Naive thymus-derived CD4-positive, alpha-beta T cell (primary cell): ENCODE measurements at regions not wholly inside any gene's neighbourhood (a gene's known extent, or its start where the extent isn't known, plus 50 kb on each side); places are given as distances from the start of the nearest gene placed in this dataset.

Experiments used
- ATAC-seq: fragments of 150-1000 bp; cut with Tn5 transposase; 2 replicates; pipeline ENCODE4 v1.10.0; 2021; ENCODE audit warnings: mild to moderate bottlenecking, moderate library complexity
- CTCF ChIA-PET: fragments of 350-600 bp; sonication (Branson Sonifier 250); formaldehyde crosslinking; loops from one replicate; lab custom pipeline; 2021; ENCODE audit warnings: antibody characterized with exemption; lab: Charles Lee
- POLR2A ChIA-PET: fragments of 350-600 bp; sonication (Branson Sonifier 250); formaldehyde crosslinking; loops from one replicate; lab custom pipeline; 2021; ENCODE audit warnings: antibody characterized with exemption, inconsistent platforms; lab: Charles Lee
- DNase-seq, 9 donors: peaks; one replicate each; pipeline versions ENCODE4 v3.0.0 to v3.0.0-alpha.2; 2020 to 2022; ENCODE audit warnings: mixed read lengths in 1 of 9
- H3K27ac ChIP-seq: one replicate; pipeline ENCODE4 v1.7.0; 2013; ENCODE audit warnings: mild to moderate bottlenecking, low read depth, low read length, moderate library complexity
- H3K27me3 ChIP-seq, 2 donors: one replicate each; pipeline ENCODE4 v1.7.0; 2013; ENCODE audit warnings: low read length in 2 of 2, mild to moderate bottlenecking in 2 of 2, moderate library complexity in 2 of 2; ENCODE audit not compliant: control insufficient read depth in 2 of 2, insufficient read depth in 2 of 2
- H3K36me3 ChIP-seq, 3 experiments: 1 replicate in 2 of 3; 2 replicates in 1 of 3; pipeline ENCODE4 v1.7.0; 2013; ENCODE audit warnings: low read length in 3 of 3, mild to moderate bottlenecking in 3 of 3, moderate library complexity in 1 of 3; ENCODE audit not compliant: insufficient read depth in 3 of 3, control insufficient read depth in 2 of 3
- H3K4me1 ChIP-seq, 2 donors: one replicate each; pipeline ENCODE4 v1.7.0; 2013; ENCODE audit warnings: low read length in 2 of 2, mild to moderate bottlenecking in 2 of 2, moderate library complexity in 1 of 2; ENCODE audit not compliant: control insufficient read depth in 2 of 2, insufficient read depth in 2 of 2
- H3K4me3 ChIP-seq: 2 replicates; pipeline ENCODE4 v1.7.0; 2013; ENCODE audit warnings: mild to moderate bottlenecking, low read length
- H3K9me3 ChIP-seq, 3 experiments: 1 replicate in 2 of 3; 2 replicates in 1 of 3; pipeline ENCODE4 v1.7.0; 2013; ENCODE audit warnings: low read length in 3 of 3; ENCODE audit not compliant: control insufficient read depth in 2 of 3
- H3K27ac Mint-ChIP-seq, 9 donors: one replicate each; pipeline ENCODE4 v1.8.0; 2020 to 2022; ENCODE audit warnings: mixed read lengths in 9 of 9, mild to moderate bottlenecking in 8 of 9, moderate library complexity in 5 of 9, inconsistent platforms in 2 of 9
- H3K27me3 Mint-ChIP-seq, 5 donors: one replicate each; pipeline ENCODE4 v1.8.0; 2021 to 2022; ENCODE audit warnings: mixed read lengths in 5 of 5, mild to moderate bottlenecking in 1 of 5
- H3K36me3 Mint-ChIP-seq, 5 donors: one replicate each; pipeline ENCODE4 v1.8.0; 2020 to 2022; ENCODE audit warnings: mixed read lengths in 5 of 5, mild to moderate bottlenecking in 3 of 5, inconsistent platforms in 1 of 5
- H3K4me1 Mint-ChIP-seq, 7 donors: one replicate each; pipeline ENCODE4 v1.8.0; 2020 to 2022; ENCODE audit warnings: mixed read lengths in 7 of 7, mild to moderate bottlenecking in 3 of 7, inconsistent platforms in 1 of 7
- H3K4me3 Mint-ChIP-seq, 10 donors: one replicate each; pipeline ENCODE4 v1.8.0; 2020 to 2022; ENCODE audit warnings: mild to moderate bottlenecking in 10 of 10, mixed read lengths in 10 of 10, moderate library complexity in 6 of 10, inconsistent platforms in 2 of 10
- H3K9me3 Mint-ChIP-seq, 11 donors: one replicate each; pipeline ENCODE4 v1.8.0; 2020 to 2022; ENCODE audit warnings: mixed read lengths in 11 of 11, mild to moderate bottlenecking in 4 of 11, inconsistent platforms in 1 of 11, moderate library complexity in 1 of 11
- intact Hi-C, 2 donors: fragments of 100-400 bp; cut with micrococcal nuclease; formaldehyde crosslinking; loops; one replicate each; pipeline ENCODE4 v1.15.1; 2023

GRCh38 chr10:108592956-108593355 is 1330.4 kb downstream of the XPNPEP1 start:
- no peak overlapping the region for H3K27ac ChIP-seq
- Mint-ChIP-seq H3K36me3 (no peaks in the 10 kb centered on the region), H3K9me3 (peaks cover 0 to 13% (median 3%) of the 10 kb centered on the region in 11 donors), H3K27me3 (no peaks in the 10 kb centered on the region), H3K4me1 (no peaks in the 10 kb centered on the region), H3K4me3 (no peak overlapping the region), H3K27ac (no peak overlapping the region)
- H3K9me3 ChIP-seq, result no peaks in the 10 kb centered on the region
- no peaks in the 10 kb centered on the region for H3K36me3 ChIP-seq
- H3K4me1 ChIP-seq, result no peaks in the 10 kb centered on the region
- DNase-seq, result no peak
- no peak for ATAC-seq
- intact Hi-C loops, result no loop called here
- H3K27me3 ChIP-seq, result no peaks in the 10 kb centered on the region
- H3K4me3 ChIP-seq, result no peak overlapping the region
- ChIA-PET POLR2A (no interaction called here), CTCF (no interaction called here)

- intact Hi-C loops, result no loop called here
- DNase-seq (no peak), ATAC-seq (no peak)
- H3K4me1 ChIP-seq, result no peaks in the 10 kb centered on the region
- H3K36me3 Mint-ChIP-seq, result no peaks in the 10 kb centered on the region
- POLR2A ChIA-PET, result no interaction called here
- H3K27ac ChIP-seq, result no peak overlapping the region
- CTCF ChIA-PET, result no interaction called here
- H3K27ac Mint-ChIP-seq, result no peak overlapping the region
- peaks cover 0 to 13% (median 2%) of the 10 kb centered on the region in 11 donors for H3K9me3 Mint-ChIP-seq
- no peaks in the 10 kb centered on the region for H3K27me3 Mint-ChIP-seq
- no peaks in the 10 kb centered on the region for H3K36me3 ChIP-seq
- H3K27me3 ChIP-seq, result no peaks in the 10 kb centered on the region
- H3K4me3 ChIP-seq, result no peak overlapping the region
- no peaks in the 10 kb centered on the region for H3K4me1 Mint-ChIP-seq
- no peak overlapping the region for H3K4me3 Mint-ChIP-seq
- no peaks in the 10 kb centered on the region for H3K9me3 ChIP-seq
Measured at GRCh38 chr10:108591417-108591816, 1331.9 kb downstream of the XPNPEP1 start.

GRCh38 chr10:108586424-108586823 is 1336.9 kb downstream of the XPNPEP1 start:
- DNase-seq (no peak), ATAC-seq (no peak)
- Histone ChIP-seq H3K4me1 (no peaks in the 10 kb centered on the region), H3K27ac (no peak overlapping the region), H3K27me3 (no peaks in the 10 kb centered on the region), H3K36me3 (no peaks in the 10 kb centered on the region), H3K4me3 (no peak overlapping the region), H3K9me3 (no peaks in the 10 kb centered on the region)
- H3K27me3 Mint-ChIP-seq, result no peaks in the 10 kb centered on the region
- H3K4me3 Mint-ChIP-seq, result no peak overlapping the region
- ChIA-PET POLR2A (no interaction called here), CTCF (no interaction called here)
- H3K9me3 Mint-ChIP-seq, result peaks cover 0 to 26% (median 5%) of the 10 kb centered on the region in 11 donors
- intact Hi-C loops, result no loop called here
- H3K36me3 Mint-ChIP-seq, result no peaks in the 10 kb centered on the region
- H3K4me1 Mint-ChIP-seq, result no peaks in the 10 kb centered on the region
- no peak overlapping the region for H3K27ac Mint-ChIP-seq

- ChIA-PET CTCF (no interaction called here), POLR2A (no interaction called here)
- H3K36me3 ChIP-seq, result no peaks in the 10 kb centered on the region
- Mint-ChIP-seq H3K9me3 (peaks cover 0 to 20% (median 5%) of the 10 kb centered on the region in 11 donors), H3K36me3 (no peaks in the 10 kb centered on the region), H3K4me3 (no peak overlapping the region), H3K27me3 (no peaks in the 10 kb centered on the region), H3K27ac (no peak overlapping the region), H3K4me1 (no peaks in the 10 kb centered on the region)
- intact Hi-C loops, result no loop called here
- DNase-seq (no peak), ATAC-seq (no peak)
- no peak overlapping the region for H3K4me3 ChIP-seq
- no peaks in the 10 kb centered on the region for H3K9me3 ChIP-seq
- no peaks in the 10 kb centered on the region for H3K27me3 ChIP-seq
- no peaks in the 10 kb centered on the region for H3K4me1 ChIP-seq
- H3K27ac ChIP-seq, result no peak overlapping the region
Measured at GRCh38 chr10:108583877-108584276, 1339.4 kb downstream of the XPNPEP1 start.

- H3K36me3 Mint-ChIP-seq, result no peaks in the 10 kb centered on the region
- ATAC-seq (no peak), DNase-seq (no peak)
- no peaks in the 10 kb centered on the region for H3K27me3 ChIP-seq
- H3K27me3 Mint-ChIP-seq, result no peaks in the 10 kb centered on the region
- H3K9me3 ChIP-seq, result no peaks in the 10 kb centered on the region
- peaks cover 0 to 19% (median 3%) of the 10 kb centered on the region in 11 donors for H3K9me3 Mint-ChIP-seq
- H3K4me1 ChIP-seq, result no peaks in the 10 kb centered on the region
- no peaks in the 10 kb centered on the region for H3K4me1 Mint-ChIP-seq
- H3K27ac Mint-ChIP-seq, result no peak overlapping the region
- CTCF ChIA-PET, result no interaction called here
- H3K36me3 ChIP-seq, result no peaks in the 10 kb centered on the region
- intact Hi-C loops, result no loop called here
- no peak overlapping the region for H3K4me3 Mint-ChIP-seq
- POLR2A ChIA-PET, result no interaction called here
- no peak overlapping the region for H3K4me3 ChIP-seq
- no peak overlapping the region for H3K27ac ChIP-seq
Measured at GRCh38 chr10:108582888-108583287, 1340.4 kb downstream of the XPNPEP1 start.

- Mint-ChIP-seq H3K4me1 (no peaks in the 10 kb centered on the region), H3K4me3 (no peak overlapping the region), H3K27ac (no peak overlapping the region), H3K27me3 (no peaks in the 10 kb centered on the region), H3K9me3 (peaks cover 0 to 19% (median 3%) of the 10 kb centered on the region in 11 donors), H3K36me3 (no peaks in the 10 kb centered on the region)
- H3K27me3 ChIP-seq, result no peaks in the 10 kb centered on the region
- intact Hi-C loops, result no loop called here
- ATAC-seq (no peak), DNase-seq (no peak)
- no peaks in the 10 kb centered on the region for H3K36me3 ChIP-seq
- no peaks in the 10 kb centered on the region for H3K9me3 ChIP-seq
- H3K4me1 ChIP-seq, result no peaks in the 10 kb centered on the region
- no peak overlapping the region for H3K4me3 ChIP-seq
- ChIA-PET CTCF (no interaction called here), POLR2A (no interaction called here)
- H3K27ac ChIP-seq, result no peak overlapping the region
Measured at GRCh38 chr10:108582387-108582786, 1340.9 kb downstream of the XPNPEP1 start.

GRCh38 chr10:108578258-108578657 is 1345.1 kb downstream of the XPNPEP1 start:
- H3K4me3 ChIP-seq, result no peak overlapping the region
- no peaks in the 10 kb centered on the region for H3K27me3 ChIP-seq
- H3K36me3 ChIP-seq, result no peaks in the 10 kb centered on the region
- Mint-ChIP-seq H3K4me3 (no peak overlapping the region), H3K4me1 (no peaks in the 10 kb centered on the region), H3K9me3 (peaks cover 0 to 14% (median 0%) of the 10 kb centered on the region in 11 donors), H3K27ac (no peak overlapping the region), H3K27me3 (no peaks in the 10 kb centered on the region), H3K36me3 (no peaks in the 10 kb centered on the region)
- H3K27ac ChIP-seq, result no peak overlapping the region
- H3K9me3 ChIP-seq, result no peaks in the 10 kb centered on the region
- ChIA-PET POLR2A (no interaction called here), CTCF (no interaction called here)
- DNase-seq (no peak), ATAC-seq (no peak)
- H3K4me1 ChIP-seq, result no peaks in the 10 kb centered on the region
- intact Hi-C loops, result no loop called here
